COLO668 (cell line): ENCODE measurements at regions not wholly inside any gene's neighbourhood (a gene's known extent, or its start where the extent isn't known, plus 50 kb on each side); places are given as distances from the start of the nearest gene placed in this dataset.

Experiments used
- DNase-seq: peaks from one replicate; lab custom pipeline; 2025; ENCODE audit not compliant: unreplicated experiment; lab: John Stamatoyannopoulos, UW

DNA sequence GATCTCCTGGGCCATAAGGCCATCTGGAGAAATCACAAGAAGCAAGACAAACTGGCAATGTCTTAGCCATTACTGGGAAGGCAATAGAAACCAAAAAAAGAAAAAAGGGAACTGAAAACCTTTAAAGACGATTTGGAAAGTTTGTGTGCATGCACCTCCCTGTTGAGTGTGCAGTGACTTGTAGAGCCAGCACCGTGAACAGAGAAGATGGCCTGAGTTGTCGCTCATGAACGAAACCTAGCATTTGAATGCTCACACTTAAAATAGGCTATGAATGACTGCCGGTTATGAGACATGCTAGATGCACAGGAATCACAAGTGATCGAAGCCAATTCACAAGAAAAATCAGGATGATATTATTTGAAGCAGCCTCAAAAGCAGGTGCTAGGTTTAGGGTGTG, 151.3 kb upstream of the ADO start:
- DNase-seq, result no peak

DNA sequence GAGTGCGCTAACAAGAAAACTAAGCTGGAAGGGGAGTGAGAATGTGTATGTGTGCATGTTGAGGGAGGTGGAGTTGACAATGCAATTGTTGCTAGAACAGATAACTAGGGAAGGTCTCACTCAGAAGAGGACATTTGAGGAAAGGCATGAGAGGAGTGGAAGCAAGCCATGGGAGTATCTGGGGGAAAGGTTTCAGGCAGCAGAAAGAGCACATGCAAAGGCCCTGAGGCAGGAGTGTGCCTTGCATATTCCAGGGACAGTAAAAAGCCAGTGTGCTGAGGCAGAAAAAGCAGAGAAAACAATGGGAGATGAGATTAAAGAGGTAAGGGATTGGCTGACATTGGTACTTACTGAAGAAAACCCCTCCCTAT, 149.6 kb upstream of the ADO start:
- DNase-seq, result no peak

DNA sequence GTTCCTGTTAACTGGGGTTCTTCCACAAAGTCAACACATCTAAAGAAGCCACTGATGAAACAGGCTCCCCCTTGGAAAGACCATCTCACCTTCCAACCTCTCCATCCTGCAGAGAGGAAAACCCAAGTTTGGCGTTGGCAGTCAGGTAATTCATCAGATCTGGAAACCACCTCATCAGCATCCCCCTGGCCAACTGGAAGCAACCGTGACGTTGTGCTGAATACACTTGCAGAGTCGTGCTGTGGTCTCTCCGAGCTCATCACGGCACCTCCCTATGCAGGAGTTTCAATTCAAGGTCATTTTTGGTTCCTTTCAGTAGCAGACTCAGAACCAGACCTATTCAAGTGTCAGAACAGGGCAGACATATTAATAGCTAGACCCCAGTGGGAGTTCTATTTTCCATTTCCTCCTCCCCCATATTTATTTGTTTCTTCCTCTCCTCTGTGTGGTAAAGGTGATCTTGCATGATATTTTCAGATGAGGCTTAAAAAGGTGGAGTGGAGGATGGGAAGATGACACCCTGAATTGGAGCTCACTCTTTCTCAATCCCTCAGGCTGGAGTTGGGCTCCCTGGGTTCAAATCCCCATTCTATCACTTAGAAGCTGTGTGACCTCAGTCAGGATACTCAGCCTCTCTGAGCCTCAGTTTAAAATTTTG, 149.1 kb upstream of the ADO start:
- DNase-seq, result no peak

DNA sequence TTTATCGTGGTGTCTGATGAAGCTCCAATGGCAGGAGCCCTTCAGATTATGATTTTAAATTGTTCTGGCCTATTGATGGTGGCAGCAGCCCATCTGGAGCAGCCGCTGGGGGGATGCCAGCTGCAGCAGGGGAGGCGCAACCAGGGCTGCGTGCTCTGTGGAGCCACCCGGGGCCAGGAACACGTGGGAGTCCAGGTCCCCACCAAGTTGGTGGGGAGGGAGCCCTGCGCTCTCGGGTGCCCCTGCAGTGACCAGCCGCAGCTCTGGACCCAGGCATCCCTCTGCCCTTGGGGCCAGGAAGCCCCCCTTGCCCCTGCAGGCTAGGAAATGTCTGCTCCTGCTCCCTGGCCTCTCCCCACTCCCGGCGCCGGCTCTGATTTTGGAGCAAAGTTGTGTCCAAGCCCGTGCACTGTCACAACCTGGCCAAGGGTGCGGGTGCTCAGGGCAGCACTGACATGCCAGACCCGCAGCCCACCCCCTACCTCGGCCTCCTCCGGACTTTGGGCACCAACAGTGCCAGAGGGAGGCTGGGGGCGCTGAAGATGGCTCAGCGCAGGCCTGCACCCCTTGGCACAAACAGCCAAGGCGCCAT, 147.2 kb upstream of the ADO start:
- DNase-seq, result no peak

DNA sequence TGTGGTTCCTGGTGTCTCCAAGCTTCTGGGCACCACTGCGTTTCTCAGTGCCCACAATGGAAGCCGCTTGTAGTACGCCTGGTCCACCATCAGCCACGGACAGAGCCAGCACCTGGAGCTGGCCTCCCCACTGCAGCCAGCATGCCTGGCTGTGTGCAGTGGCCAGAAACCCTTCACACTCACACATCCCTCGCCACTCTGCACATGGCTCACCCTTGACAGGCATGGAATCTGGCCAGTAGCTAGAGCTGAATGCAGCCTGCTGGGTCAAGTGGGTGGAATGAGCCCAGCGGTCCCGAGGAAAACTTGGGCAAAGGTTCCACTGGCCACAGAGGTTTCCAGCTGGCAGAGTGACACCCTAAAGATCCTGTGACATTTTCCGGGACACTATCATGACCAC, 146.0 kb upstream of the ADO start:
- DNase-seq, result no peak

DNA sequence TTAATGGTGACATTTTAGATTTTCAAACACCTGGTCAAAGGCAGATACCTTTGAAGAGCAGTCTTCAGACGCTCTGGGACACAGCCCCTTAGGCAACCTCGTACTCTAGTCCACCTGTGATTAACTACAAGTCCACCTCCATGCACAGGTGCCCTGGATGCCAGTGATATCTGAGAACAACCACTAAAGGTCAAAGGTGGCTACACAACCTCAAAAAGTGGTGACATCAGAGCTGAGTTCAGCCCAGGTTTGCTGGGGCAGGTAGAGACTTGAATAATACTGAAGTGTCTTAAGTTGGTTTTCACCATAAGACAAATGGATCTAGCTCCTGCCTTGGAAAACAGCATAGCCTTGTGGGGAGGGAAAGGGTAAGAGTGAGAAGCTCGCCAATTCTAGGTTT, 143.4 kb upstream of the ADO start:
- DNase-seq, result no peak

DNA sequence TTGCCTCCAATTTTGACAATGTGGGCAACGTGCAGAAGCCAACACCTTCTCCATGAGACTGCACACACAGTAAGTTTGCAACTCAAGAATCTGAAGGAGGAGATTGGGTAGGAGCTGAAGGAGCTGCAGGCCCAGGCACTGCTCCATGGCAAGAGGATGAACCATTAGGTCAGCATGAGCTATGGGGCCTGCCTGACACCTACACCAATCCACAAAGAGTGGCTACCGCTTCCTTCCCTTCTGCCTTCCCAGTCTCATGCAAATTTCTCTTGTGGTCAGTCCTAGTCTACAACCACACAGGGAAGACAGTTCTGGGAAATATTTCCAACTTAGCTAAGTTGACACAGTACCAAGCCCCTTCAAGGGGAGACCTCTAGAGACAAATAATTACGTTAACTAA, 142.0 kb upstream of the ADO start:
- DNase-seq, result no peak

DNA sequence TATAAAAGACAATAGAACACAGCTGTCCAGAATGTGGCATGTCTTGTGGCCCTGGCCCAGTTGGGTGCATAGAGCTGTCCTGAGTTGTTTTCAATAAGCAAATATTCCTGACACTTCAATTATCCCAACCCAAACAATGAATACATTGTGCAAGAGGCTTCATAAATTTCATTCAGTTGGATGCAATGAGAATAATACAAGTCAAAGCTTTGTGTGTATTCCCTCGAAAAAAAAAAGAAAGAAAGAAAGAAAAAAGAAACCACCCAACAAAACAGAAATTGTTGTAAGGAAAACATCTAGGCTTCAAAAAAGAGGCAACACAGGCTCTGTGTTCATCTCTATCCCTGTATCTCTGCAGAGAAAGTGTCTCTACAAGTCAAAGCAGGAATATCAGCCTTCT, 138.7 kb upstream of the ADO start:
- DNase-seq, result no peak

DNA sequence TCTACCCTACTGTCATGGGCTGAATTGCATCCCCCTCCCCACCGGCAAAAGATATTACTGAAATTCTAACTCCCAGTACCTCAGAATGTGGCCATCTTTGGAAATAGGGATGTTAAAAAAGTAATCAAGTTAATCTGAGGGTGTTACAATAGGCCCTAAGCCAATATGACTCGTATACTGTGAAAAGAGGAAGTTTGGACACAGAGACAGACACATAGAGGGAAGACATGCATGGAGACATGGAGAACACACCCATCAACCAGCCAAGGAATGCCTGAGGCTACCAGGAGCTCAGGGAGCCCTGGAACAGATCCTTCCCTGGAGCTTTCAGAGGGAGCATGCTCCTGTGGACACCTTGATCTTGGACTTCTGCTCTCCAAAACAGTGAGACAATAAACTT, 138.2 kb upstream of the ADO start:
- DNase-seq, result no peak

DNA sequence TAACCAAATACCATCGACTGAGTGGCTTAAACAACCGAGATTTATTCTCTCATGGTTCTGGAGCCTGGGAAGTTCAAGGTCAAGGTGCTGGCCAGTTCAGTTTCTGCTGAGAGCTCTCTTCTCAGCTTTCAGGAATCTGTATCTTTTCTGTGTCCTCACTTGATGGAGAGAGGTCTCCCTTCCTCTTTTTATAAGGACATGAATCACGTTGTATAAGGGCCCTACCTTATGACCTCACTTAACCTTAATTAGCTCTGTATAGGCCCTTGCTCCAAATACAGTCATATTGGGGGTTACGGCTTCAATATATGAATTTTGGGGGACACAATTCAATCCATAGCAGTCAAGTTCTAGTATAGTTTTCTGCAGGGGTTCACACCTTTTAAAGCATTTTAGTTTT, 135.2 kb upstream of the ADO start:
- no peak for DNase-seq

DNA sequence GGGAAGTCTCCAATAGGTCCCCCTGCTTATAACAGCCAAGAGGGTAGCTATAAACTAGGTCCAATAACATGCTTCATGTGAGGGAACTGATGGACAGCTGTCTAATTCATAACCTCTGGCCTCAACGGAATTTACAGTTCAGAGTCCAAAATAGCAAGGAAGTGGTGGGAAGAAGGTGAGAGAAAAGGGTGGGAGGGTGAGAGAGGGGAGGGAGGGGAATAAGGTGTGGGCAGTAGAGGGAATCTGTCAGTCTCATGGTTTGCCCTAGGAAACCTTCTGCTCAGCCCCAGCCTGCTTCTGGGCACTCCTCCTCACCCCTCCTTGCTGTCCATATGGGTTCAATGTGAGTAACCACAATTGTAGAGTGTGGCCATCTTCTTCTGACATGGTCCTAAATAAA, 133.4 kb upstream of the ADO start:
- DNase-seq, result no peak

DNA sequence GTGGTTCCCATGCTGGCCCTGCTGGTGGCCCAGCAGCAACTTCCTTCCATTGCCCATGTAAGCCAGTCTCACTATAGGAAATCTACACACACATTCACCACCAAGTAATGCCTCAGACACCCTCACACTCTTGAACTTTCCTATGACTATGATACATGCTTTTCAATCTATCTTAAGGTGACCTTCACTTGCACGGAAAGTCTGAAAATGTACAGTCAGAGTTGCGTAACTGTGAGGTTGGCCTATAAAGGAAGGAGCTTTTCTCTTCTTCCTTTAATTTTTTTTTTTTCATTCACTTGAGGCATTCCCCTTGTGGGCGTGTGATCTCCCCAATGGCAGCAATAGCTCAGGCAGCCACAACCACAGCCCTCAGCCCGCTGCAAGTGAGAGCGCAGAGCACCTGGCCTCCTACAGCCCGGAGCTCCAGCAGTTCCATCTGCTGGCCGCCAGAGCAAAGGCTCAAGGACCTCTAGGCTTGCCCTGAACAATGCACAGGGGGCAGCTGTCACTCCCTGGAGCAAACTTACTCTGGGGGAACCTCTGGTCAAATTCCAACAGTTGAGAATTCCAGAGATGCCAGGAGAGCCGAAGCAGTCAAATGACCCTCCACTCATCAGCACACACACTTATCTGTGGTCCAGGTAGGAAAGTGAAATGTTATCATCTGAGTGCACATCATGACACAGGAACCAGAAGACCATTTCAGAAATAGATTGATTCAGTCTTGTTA, 123.1 kb upstream of the ADO start:
- no peak for DNase-seq

DNA sequence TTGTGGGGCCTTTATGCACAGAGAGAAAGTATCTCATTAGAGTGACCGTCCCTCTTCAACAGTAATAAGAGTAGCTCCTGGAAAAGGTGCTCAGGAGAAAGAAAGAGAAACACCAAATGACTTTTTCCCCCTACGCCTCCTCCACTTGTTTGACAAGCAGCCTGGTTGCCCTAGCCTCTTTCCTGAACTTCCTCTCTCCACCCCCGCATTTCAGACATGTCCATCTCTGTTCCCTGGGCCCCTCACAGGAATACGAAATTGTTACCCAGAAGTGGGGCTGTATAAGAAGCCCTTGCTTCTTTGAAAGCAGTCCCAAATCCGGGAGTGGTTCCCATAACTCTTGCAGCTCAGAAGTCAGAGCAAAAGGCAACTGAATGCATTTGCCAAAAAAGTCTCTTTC, 119.6 kb upstream of the ADO start:
- DNase-seq, result no peak

DNA sequence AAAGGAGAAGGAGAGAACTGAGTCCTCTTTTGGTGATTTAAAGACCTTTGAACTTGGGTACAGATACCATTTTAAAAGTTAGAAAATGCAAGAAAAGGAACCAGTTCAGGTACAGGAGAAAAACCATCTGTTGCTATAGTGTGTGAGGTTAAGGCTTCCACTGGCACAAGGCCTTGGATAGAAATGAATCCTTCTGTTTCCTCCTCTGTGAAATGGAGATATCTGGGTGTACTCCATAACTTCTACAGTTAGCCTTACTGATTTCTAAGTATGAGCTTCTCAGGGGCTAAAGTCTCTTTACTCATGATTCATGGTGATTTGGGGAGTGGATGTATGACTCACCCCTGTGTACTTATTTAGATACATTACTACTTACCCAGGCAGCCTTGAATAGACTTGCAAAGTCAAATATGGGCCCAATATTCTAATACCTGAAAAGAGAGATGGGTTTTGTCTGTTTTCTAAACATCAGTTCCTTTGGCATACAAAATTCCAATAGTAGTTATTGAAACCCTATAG, 117.2 kb upstream of the ADO start:
- DNase-seq, result no peak

DNA sequence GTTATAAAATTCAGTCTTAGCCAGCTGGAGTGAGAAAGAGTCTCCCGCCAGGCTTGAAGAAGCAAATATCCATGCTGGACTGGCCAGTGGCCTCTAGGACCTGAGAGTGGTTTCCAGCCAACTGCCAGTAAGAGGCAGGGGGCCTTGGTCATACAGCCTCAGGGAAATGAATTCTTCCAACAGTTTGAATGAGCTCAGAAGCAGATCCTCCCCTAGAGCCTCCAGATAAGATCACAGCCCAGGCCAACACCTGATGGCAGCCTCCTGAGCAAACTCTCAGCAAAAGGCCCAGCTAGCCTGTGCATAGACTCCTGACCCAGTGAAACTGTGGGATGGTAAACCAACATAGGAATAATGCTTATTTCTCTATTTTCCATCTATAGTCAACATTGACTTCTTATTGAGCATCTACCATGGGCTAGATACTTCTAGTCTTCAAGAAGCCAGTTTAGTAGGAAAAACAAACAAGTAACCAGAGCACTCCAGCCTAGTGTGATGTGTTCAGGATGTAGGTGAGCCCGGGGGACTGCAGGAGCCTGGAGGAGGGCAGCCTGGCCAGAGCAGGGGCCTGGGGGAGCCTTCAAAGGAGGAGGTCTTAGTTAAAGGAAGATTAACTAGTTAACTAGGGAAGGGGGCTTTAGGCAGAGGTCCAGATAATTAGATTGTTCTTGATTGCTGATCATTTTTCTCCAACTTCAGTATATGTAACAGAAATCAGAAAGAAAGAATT, 115.4 kb upstream of the ADO start:
- no peak for DNase-seq

DNA sequence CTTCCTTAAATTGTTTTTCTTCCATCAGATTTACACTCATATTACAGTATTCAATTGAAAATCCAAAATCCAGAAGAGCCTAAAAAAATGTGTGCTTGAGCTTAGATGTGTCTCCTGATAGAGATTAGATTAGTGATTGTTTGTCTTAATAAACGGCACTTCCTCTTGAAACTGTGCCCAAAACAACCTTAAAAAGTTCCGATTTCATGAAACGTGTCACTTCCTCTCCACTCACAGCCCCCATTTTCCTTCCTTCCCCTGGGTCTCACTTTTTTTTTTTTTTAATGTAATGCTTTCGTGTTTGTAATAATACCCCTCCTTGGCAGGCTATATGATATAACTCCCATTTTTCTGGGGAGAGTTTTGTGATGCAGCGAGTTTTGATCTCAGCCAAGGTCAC, 114.8 kb upstream of the ADO start:
- DNase-seq, result no peak

DNA sequence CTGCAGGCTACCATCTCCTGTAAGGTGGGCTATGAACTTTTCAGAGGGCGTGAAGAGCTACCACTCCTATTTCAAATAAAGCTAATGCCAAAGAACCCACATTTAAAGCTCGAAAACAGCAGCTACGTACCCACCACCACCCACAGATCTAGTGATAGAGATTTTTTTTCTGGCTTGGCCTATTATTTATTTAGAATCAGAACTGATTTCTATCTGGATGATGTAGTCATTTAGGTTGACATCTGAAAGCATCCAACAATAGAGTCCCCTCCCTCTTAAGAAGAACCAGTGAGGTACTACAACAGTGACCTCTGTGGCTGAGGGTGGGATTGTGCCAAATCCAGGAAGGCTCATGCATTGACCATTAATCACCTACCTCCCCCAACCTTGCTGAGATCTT, 113.8 kb upstream of the ADO start:
- no peak for DNase-seq

DNA sequence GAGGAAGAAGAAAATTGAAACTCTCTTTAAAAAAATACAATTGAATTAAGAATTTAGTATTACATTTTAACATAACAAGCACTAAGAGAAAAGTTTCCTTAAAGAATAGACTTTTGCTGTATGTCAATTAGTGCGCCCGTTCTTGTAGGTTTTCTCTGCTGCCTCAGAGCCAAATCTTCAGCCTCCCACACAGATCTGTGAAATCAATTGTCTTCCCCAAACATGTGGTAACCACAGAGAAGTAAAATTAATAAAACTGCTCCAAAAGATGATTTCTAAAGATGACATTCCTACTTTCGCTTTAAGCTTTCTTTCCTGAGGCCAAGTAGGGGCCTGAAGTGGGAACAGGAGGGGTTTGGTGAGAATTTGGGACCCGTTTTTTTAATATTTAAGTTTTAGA, 113.2 kb upstream of the ADO start:
- DNase-seq, result no peak

DNA sequence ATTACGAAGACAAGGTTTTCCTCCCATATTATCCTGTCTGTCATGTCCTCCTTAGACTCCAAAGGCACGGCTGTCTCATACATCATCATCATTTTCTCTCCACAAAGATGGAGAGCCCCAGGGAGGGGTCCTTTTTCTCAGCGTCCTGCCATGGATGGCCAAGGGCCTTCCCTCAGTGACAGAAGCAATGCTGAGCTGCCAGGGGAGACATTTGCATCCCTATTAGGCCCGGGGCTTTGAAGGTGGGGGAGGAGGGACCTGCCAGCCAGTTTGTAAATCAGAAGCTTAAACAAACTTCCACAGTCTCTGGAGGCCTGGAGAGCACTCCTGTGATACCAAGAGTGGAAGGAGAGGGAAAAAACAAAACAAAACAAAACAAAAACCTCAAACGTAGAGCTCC, 112.4 kb upstream of the ADO start:
- no peak for DNase-seq

DNA sequence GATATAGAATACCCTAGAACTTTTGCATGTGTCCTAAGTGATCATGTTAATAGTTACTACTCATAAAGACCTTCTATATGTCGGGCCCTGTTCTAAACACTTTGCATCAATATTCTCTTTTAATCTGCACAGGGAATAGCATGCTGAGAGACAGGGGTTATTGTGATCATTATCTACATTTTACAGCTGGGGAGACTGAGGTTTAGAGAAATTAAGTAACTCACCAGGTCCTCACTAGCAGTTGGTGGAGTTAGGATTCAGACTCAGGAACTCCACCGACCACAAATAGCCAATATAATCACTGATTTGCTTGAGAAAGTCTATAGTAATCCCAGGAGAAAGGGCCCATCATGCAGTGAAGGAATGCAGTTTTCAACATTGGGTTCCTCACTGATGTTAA, 111.2 kb upstream of the ADO start:
- no peak for DNase-seq

DNA sequence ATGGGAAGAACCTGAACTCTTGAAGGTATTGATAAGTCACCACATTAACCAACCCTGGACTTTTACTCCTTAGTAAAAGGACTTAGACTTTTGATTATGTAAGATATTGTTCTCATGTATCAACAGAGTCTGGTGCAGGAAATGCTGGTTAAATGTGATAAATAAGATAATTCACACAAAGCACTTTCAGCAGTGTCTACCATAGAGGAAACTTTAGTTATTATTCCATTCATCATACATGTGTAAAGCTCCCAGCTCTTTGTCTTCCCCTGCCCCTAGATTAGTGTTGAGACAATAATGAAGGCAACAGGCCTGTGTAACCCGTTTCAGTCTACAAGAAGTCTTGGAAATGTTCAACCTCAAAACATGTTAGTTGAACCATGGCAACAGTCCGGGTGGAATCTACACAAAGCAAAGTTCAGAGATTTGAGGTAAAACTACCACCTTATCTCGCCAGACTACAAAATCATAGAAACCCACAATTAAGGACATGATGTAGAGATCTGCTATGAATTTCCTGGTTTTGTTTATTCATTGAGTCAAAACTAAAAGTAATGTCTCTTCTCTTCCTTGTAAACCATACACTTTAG, 109.9 kb upstream of the ADO start:
- no peak for DNase-seq

DNA sequence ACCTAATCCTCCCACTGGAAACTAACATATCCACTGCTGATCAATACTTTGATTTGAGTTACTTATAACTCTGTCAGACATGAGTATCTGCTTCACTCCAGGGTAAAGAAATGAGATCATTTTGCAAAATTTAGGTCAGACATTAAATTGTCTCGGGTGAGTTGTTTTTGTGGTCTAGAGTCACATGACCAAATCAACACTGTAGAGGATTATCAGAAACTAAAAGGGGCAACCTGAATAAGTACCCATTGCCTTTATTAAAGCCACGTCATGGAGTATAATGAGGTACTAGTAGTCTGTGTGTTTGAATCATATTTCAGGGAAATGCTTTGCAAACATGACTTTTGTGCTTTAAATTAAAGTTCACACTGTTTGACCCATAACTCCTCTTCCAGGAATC, 107.7 kb upstream of the ADO start:
- no peak for DNase-seq
